NT2/D1 (cell line): ENCODE measurements at regions not wholly inside any gene's neighbourhood (a gene's known extent, or its start where the extent isn't known, plus 50 kb on each side); places are given as distances from the start of the nearest gene placed in this dataset.
"Not testable (repeated sequence)": the region's sequence is repeated elsewhere in the genome, so short reads cannot be mapped to it uniquely, and the experiment has no call there.

Experiments used
- SUZ12 ChIP-seq: IDR thresholded peaks from 2 replicates; pipeline ENCODE4 v1.6.1; 2011; ENCODE audit not compliant: insufficient read length, insufficient read depth; ENCODE audit errors: extremely low read depth
- YY1 ChIP-seq: IDR thresholded peaks from 2 replicates; pipeline ENCODE4 v1.6.1; 2011; ENCODE audit not compliant: insufficient read length, insufficient read depth
- ZNF274 ChIP-seq: IDR thresholded peaks from 2 replicates; pipeline ENCODE4 v1.6.1; 2011; ENCODE audit warnings: mild to moderate bottlenecking, low read depth, low read length

- TF ChIP-seq YY1, ZNF274, SUZ12: not testable (repeated sequence)
Observed at GRCh38 chr1:143755961-143756360, 215.8 kb downstream of the FAM72C start.
